ENCODE measurements at regions not wholly inside any gene's neighbourhood (a gene's known extent, or its start where the extent isn't known, plus 50 kb on each side); places are given as distances from the start of the nearest gene placed in this dataset.

DNA sequence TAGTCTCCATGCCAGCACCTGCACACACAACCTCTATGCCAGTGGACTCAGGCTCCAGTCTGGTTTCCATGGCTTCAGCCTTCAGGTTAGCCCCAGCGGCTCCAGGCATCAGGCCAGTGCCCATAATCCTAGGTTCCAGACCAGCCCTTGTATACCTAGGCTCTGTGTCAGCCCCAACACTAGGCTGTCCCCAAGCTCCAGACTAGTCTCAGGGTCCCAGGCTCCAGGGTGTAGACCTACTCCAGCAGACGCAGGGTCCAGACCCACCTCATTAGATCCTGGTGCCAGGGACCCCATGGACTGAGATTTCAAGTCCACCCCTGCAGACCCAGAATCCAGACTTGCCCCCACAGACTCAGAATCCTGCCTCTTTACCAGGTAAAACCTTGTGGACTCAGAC lies 275.9 kb downstream of the SLC16A7 start:
- Histone ChIP-seq H4K20me1 (ENCODE audit: insufficient read depth) (no peaks in the 10 kb centered on the region), H3K79me2 (ENCODE audit: insufficient read depth, low read length) (no peaks in the 10 kb centered on the region), H3K9me3 (ENCODE audit: control insufficient read depth in 1 of 2, insufficient read depth in 1 of 2, low read depth in 1 of 2, low read length in 2 of 2) (no peaks in the 10 kb centered on the region), H3K27ac (ENCODE audit: low read depth, low read length) (no peak overlapping the region), H3K36me3 (ENCODE audit: control insufficient read depth in 1 of 2, insufficient read depth in 2 of 2, low read length in 2 of 2) (no peaks in the 10 kb centered on the region), H3K4me1 (ENCODE audit: control insufficient read depth in 1 of 2, insufficient read depth in 2 of 2, low read length in 2 of 2) (no peaks in the 10 kb centered on the region), H3K27me3 (ENCODE audit: insufficient read depth, low read length) (no peaks in the 10 kb centered on the region), H2AFZ (ENCODE audit: low read depth, low read length, poor library complexity, severe bottlenecking) (no peak overlapping the region), H3K9ac (ENCODE audit: low read length) (no peak overlapping the region), H3K4me3 (replicated peaks in 1 of 2; ENCODE audit: low read depth in 1 of 2, low read length in 2 of 2) (no peak overlapping the region), H3K9me2 (ENCODE audit: insufficient read depth) (no peaks in the 10 kb centered on the region), H3K4me2 (ENCODE audit: low read length) (no peak overlapping the region)
- RAD21 ChIA-PET (ENCODE audit: low non-redundant PET in 1 of 2, low total read pairs in 2 of 2, uncharacterized antibody in 2 of 2, unreplicated experiment in 2 of 2), result no interaction called here
- no peak for TF ChIP-seq EZH2phosphoT487 (IDR thresholded peaks at IDR 0.05; ENCODE audit: borderline replicate concordance)
- POLR2A ChIA-PET, result no interaction called here
- intact Hi-C loops (cut with micrococcal nuclease), result no loop called here
- DNase-seq (ENCODE audit: low read depth, low spot score) (no peak), ATAC-seq (no peak)
- no TSS peak for BruUV-seq (replicated peaks)
- CTCF ChIA-PET, result no interaction called here

DNA sequence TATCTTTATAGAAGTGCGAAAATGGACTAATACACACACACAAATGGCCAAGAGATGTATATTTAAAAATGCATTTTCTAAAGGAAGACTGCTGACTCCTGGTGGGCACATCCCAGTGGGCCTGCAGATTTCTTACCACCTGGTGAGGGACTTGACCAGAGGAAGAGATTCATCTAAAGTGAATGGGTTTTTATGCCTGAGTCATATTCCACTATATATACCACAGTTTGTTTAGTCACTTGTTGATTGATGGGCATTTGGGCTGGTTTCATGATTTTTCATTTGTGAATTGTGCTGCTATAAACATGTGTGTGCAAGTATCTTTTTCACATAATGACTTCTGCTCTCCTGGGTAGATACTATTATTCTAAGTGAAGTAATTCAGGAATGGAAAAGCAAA lies 277.3 kb downstream of the SLC16A7 start:
- no TSS peak for BruUV-seq (replicated peaks)
- Histone ChIP-seq H3K27ac (ENCODE audit: low read depth, low read length) (no peak overlapping the region), H3K4me2 (ENCODE audit: low read length) (no peak overlapping the region), H2AFZ (ENCODE audit: low read depth, low read length, poor library complexity, severe bottlenecking) (no peak overlapping the region), H3K9me2 (ENCODE audit: insufficient read depth) (no peaks in the 10 kb centered on the region), H3K4me3 (replicated peaks in 1 of 2; ENCODE audit: low read depth in 1 of 2, low read length in 2 of 2) (no peak overlapping the region), H3K79me2 (ENCODE audit: insufficient read depth, low read length) (no peaks in the 10 kb centered on the region), H3K9ac (ENCODE audit: low read length) (no peak overlapping the region), H3K27me3 (ENCODE audit: insufficient read depth, low read length) (no peaks in the 10 kb centered on the region), H4K20me1 (ENCODE audit: insufficient read depth) (no peaks in the 10 kb centered on the region), H3K36me3 (ENCODE audit: control insufficient read depth in 1 of 2, insufficient read depth in 2 of 2, low read length in 2 of 2) (no peaks in the 10 kb centered on the region), H3K9me3 (ENCODE audit: control insufficient read depth in 1 of 2, insufficient read depth in 1 of 2, low read depth in 1 of 2, low read length in 2 of 2) (no peaks in the 10 kb centered on the region), H3K4me1 (ENCODE audit: control insufficient read depth in 1 of 2, insufficient read depth in 2 of 2, low read length in 2 of 2) (no peaks in the 10 kb centered on the region)
- TF ChIP-seq CEBPB (IDR thresholded peaks at IDR 0.05; ENCODE audit: low read depth) (no peak), SIN3A (IDR thresholded peaks at IDR 0.05; ENCODE audit: low read depth) (no peak), EGR1 (IDR thresholded peaks at IDR 0.05; ENCODE audit: low read depth) (no peak), SP1 (IDR thresholded peaks at IDR 0.05; ENCODE audit: low read depth) (no peak), ZNF274 (IDR thresholded peaks at IDR 0.05; ENCODE audit: low read depth, low read length) (no peak), RAD21 (IDR thresholded peaks at IDR 0.05; ENCODE audit: low read depth) (no peak), JUND (IDR thresholded peaks at IDR 0.05) (no peak), TCF7L2 (IDR thresholded peaks at IDR 0.05; ENCODE audit: borderline replicate concordance, extremely low read depth, insufficient read depth, insufficient read length) (no peak), EZH2phosphoT487 (IDR thresholded peaks at IDR 0.05; ENCODE audit: borderline replicate concordance) (no peak), POLR2AphosphoS5 (IDR thresholded peaks at IDR 0.05; ENCODE audit: low read depth, low read length) (no peak), CBX3 (IDR thresholded peaks at IDR 0.05; ENCODE audit: low read depth) (no peak), SRF (IDR thresholded peaks at IDR 0.05; ENCODE audit: low read depth) (no peak)
- TF ChIP-seq, protein P1, sequence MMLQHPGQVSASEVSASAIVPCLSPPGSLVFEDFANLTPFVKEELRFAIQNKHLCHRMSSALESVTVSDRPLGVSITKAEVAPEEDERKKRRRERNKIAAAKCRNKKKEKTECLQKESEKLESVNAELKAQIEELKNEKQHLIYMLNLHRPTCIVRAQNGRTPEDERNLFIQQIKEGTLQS (IDR thresholded peaks at IDR 0.05), result no peak
- TF ChIP-seq, protein P2, sequence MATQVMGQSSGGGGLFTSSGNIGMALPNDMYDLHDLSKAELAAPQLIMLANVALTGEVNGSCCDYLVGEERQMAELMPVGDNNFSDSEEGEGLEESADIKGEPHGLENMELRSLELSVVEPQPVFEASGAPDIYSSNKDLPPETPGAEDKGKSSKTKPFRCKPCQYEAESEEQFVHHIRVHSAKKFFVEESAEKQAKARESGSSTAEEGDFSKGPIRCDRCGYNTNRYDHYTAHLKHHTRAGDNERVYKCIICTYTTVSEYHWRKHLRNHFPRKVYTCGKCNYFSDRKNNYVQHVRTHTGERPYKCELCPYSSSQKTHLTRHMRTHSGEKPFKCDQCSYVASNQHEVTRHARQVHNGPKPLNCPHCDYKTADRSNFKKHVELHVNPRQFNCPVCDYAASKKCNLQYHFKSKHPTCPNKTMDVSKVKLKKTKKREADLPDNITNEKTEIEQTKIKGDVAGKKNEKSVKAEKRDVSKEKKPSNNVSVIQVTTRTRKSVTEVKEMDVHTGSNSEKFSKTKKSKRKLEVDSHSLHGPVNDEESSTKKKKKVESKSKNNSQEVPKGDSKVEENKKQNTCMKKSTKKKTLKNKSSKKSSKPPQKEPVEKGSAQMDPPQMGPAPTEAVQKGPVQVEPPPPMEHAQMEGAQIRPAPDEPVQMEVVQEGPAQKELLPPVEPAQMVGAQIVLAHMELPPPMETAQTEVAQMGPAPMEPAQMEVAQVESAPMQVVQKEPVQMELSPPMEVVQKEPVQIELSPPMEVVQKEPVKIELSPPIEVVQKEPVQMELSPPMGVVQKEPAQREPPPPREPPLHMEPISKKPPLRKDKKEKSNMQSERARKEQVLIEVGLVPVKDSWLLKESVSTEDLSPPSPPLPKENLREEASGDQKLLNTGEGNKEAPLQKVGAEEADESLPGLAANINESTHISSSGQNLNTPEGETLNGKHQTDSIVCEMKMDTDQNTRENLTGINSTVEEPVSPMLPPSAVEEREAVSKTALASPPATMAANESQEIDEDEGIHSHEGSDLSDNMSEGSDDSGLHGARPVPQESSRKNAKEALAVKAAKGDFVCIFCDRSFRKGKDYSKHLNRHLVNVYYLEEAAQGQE (IDR thresholded peaks at IDR 0.05; ENCODE audit: low read depth), result no peak
- TF ChIP-seq, protein P3, sequence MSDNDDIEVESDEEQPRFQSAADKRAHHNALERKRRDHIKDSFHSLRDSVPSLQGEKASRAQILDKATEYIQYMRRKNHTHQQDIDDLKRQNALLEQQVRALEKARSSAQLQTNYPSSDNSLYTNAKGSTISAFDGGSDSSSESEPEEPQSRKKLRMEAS (IDR thresholded peaks at IDR 0.05), result no peak
- TF ChIP-seq, protein P4, sequence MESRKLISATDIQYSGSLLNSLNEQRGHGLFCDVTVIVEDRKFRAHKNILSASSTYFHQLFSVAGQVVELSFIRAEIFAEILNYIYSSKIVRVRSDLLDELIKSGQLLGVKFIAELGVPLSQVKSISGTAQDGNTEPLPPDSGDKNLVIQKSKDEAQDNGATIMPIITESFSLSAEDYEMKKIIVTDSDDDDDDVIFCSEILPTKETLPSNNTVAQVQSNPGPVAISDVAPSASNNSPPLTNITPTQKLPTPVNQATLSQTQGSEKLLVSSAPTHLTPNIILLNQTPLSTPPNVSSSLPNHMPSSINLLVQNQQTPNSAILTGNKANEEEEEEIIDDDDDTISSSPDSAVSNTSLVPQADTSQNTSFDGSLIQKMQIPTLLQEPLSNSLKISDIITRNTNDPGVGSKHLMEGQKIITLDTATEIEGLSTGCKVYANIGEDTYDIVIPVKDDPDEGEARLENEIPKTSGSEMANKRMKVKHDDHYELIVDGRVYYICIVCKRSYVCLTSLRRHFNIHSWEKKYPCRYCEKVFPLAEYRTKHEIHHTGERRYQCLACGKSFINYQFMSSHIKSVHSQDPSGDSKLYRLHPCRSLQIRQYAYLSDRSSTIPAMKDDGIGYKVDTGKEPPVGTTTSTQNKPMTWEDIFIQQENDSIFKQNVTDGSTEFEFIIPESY (IDR thresholded peaks at IDR 0.05; ENCODE audit: extremely low read depth, insufficient replicate concordance, low read length), result no peak
- intact Hi-C loops (cut with micrococcal nuclease), result no loop called here
- DNase-seq (ENCODE audit: low read depth, low spot score), result no peak
- ATAC-seq, result no peak
- ChIA-PET CTCF (no interaction called here), RAD21 (ENCODE audit: low non-redundant PET in 1 of 2, low total read pairs in 2 of 2, uncharacterized antibody in 2 of 2, unreplicated experiment in 2 of 2) (no interaction called here), POLR2A (no interaction called here)
